ENCODE measurements at regions not wholly inside any gene's neighbourhood (a gene's known extent, or its start where the extent isn't known, plus 50 kb on each side); places are given as distances from the start of the nearest gene placed in this dataset.

DNA sequence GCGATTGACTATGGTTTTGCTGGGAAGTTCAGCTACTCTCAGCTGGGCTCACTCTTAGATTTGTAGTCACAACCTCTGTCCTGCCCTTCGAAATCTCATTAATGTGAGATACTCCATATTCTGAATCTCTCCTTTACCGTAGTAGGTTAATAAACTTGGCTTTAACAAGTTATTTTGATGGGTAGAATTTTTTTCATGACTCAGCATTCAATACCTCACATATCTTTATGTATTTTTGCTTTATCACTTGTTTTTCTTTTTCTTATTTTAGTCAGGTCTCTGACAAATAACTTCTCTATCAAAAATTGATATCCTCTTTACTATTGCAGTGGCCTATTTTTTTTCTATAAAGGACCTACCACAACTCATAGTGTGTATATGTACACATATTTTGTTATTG is 855.2 kb upstream of the ADGRB3 start:
- no peak for TF ChIP-seq CTCF (IDR thresholded peaks at IDR 0.05)
- TF ChIP-seq REST (IDR thresholded peaks at IDR 0.05), result no peak
- TF ChIP-seq RNF2 (IDR thresholded peaks at IDR 0.05; ENCODE audit: borderline replicate concordance, low read depth), result no peak

Data from A549 (cell line).